ENCODE measurements at regions not wholly inside any gene's neighbourhood (a gene's known extent, or its start where the extent isn't known, plus 50 kb on each side); places are given as distances from the start of the nearest gene placed in this dataset.

GRCh38 chr2:9154061-9154460 lies 52.6 kb upstream of the ASAP2 start:
- TF ChIP-seq, protein P1, sequence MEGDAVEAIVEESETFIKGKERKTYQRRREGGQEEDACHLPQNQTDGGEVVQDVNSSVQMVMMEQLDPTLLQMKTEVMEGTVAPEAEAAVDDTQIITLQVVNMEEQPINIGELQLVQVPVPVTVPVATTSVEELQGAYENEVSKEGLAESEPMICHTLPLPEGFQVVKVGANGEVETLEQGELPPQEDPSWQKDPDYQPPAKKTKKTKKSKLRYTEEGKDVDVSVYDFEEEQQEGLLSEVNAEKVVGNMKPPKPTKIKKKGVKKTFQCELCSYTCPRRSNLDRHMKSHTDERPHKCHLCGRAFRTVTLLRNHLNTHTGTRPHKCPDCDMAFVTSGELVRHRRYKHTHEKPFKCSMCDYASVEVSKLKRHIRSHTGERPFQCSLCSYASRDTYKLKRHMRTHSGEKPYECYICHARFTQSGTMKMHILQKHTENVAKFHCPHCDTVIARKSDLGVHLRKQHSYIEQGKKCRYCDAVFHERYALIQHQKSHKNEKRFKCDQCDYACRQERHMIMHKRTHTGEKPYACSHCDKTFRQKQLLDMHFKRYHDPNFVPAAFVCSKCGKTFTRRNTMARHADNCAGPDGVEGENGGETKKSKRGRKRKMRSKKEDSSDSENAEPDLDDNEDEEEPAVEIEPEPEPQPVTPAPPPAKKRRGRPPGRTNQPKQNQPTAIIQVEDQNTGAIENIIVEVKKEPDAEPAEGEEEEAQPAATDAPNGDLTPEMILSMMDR (IDR thresholded peaks at IDR 0.05; ENCODE audit: low read length) = no peak
- no peak for TF ChIP-seq EZH2 (IDR thresholded peaks at IDR 0.05; ENCODE audit: borderline replicate concordance, low read length)
